Cortex of kidney (tissue), 1 donor: ENCODE measurements at regions not wholly inside any gene's neighbourhood (a gene's known extent, or its start where the extent isn't known, plus 50 kb on each side); places are given as distances from the start of the nearest gene placed in this dataset.

Experiments
- DNase-seq: peaks from one replicate; lab custom pipeline; 2025; lab: John Stamatoyannopoulos, UW

- no peak for DNase-seq
Observed at GRCh38 chr9:89810431-89810830, 205.6 kb downstream of the GADD45G start.

- DNase-seq: no peak
Observed at GRCh38 chr9:89811356-89811755, 206.5 kb downstream of the GADD45G start.

- no peak for DNase-seq
Observed at GRCh38 chr9:89811886-89812450, 207.2 kb downstream of the GADD45G start.

- DNase-seq: no peak
Observed at GRCh38 chr9:89812556-89813181, 207.9 kb downstream of the GADD45G start.

- no peak for DNase-seq
Observed at GRCh38 chr9:89813482-89813881, 208.7 kb downstream of the GADD45G start.

GRCh38 chr9:89814340-89815040 is 209.7 kb downstream of the GADD45G start:
- no peak for DNase-seq

- DNase-seq: no peak
Observed at GRCh38 chr9:89815061-89815902, 210.5 kb downstream of the GADD45G start.

- DNase-seq: no peak
Observed at GRCh38 chr9:89815903-89816573, 211.2 kb downstream of the GADD45G start.

- DNase-seq: no peak
Observed at GRCh38 chr9:89817151-89817950, 212.5 kb downstream of the GADD45G start.

GRCh38 chr9:89820337-89820736 is 215.5 kb downstream of the GADD45G start:
- DNase-seq: no peak

GRCh38 chr9:89821081-89821480 is 216.3 kb downstream of the GADD45G start:
- no peak for DNase-seq

- DNase-seq: no peak
Observed at GRCh38 chr9:89822996-89823395, 218.2 kb downstream of the GADD45G start.

GRCh38 chr9:89825669-89826068 is 220.9 kb downstream of the GADD45G start:
- no peak for DNase-seq

- no peak for DNase-seq
Observed at GRCh38 chr9:89826186-89826585, 221.4 kb downstream of the GADD45G start.

- no peak for DNase-seq
Observed at GRCh38 chr9:89829346-89829745, 224.5 kb downstream of the GADD45G start.

GRCh38 chr9:89835666-89836065 is 230.9 kb downstream of the GADD45G start:
- DNase-seq: no peak

- DNase-seq: no peak
Observed at GRCh38 chr9:89837162-89837933, 232.5 kb downstream of the GADD45G start.

- no peak for DNase-seq
Observed at GRCh38 chr9:89837934-89838310, 233.1 kb downstream of the GADD45G start.

GRCh38 chr9:89838621-89839020 is 233.8 kb downstream of the GADD45G start:
- DNase-seq: no peak

- DNase-seq: no peak
Observed at GRCh38 chr9:89839449-89839848, 234.6 kb downstream of the GADD45G start.
